Activated naive CD4-positive, alpha-beta T cell treated with anti-CD3 and anti-CD28 coated beads, Interleukin-2, amount 10 ng/mL, durations not matched to agents 7 days and 5 days (primary cell): ENCODE measurements at regions not wholly inside any gene's neighbourhood (a gene's known extent, or its start where the extent isn't known, plus 50 kb on each side); places are given as distances from the start of the nearest gene placed in this dataset.

Experiments used
- CTCF ChIA-PET: fragments of 350-600 bp; sonication (Branson Sonifier 250); formaldehyde crosslinking; loops from one replicate; lab custom pipeline; 2021; ENCODE audit warnings: antibody characterized with exemption; lab: Charles Lee
- DNase-seq: peaks from one replicate; pipeline ENCODE4 v3.0.0-alpha.2; 2020
- H3K27ac Mint-ChIP-seq: one replicate; pipeline ENCODE4 v1.8.0; 2021; ENCODE audit warnings: mild to moderate bottlenecking, moderate library complexity, mixed read lengths
- H3K27me3 Mint-ChIP-seq: one replicate; pipeline ENCODE4 v1.8.0; 2021; ENCODE audit warnings: mild to moderate bottlenecking, mixed read lengths
- H3K36me3 Mint-ChIP-seq: one replicate; pipeline ENCODE4 v1.8.0; 2021; ENCODE audit warnings: mixed read lengths
- H3K4me1 Mint-ChIP-seq: one replicate; pipeline ENCODE4 v1.8.0; 2021; ENCODE audit warnings: mixed read lengths
- H3K4me3 Mint-ChIP-seq: one replicate; pipeline ENCODE4 v1.8.0; 2021; ENCODE audit warnings: mild to moderate bottlenecking, moderate library complexity, mixed read lengths
- H3K9me3 Mint-ChIP-seq: one replicate; pipeline ENCODE4 v1.8.0; 2021; ENCODE audit warnings: mixed read lengths

DNA sequence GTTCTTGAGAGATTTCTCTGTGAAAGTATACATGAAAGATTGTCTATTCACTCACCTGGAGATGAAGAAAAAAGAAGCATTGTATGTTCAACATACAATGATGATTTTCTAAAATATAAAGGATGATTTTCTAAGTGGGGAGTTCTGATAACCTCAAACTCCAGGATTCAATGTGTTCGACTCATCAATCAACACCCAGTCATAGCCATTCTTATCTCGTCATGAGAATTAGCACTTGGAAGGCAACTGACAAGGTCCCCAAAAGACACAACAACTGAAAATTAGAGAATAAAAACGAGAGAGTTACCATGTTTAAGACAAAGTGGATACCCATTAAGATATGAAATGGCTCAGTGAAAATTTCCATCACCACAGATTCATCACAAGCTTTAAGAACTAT, 52.1 kb upstream of the SIMC1 start:
- Mint-ChIP-seq H3K27me3 (peaks cover 34% of the 10 kb centered on the region), H3K9me3 (no peaks in the 10 kb centered on the region), H3K4me3 (no peak overlapping the region), H3K27ac (no peak overlapping the region), H3K36me3 (no peaks in the 10 kb centered on the region), H3K4me1 (no peaks in the 10 kb centered on the region)
- no peak for DNase-seq
- CTCF ChIA-PET = no interaction called here

DNA sequence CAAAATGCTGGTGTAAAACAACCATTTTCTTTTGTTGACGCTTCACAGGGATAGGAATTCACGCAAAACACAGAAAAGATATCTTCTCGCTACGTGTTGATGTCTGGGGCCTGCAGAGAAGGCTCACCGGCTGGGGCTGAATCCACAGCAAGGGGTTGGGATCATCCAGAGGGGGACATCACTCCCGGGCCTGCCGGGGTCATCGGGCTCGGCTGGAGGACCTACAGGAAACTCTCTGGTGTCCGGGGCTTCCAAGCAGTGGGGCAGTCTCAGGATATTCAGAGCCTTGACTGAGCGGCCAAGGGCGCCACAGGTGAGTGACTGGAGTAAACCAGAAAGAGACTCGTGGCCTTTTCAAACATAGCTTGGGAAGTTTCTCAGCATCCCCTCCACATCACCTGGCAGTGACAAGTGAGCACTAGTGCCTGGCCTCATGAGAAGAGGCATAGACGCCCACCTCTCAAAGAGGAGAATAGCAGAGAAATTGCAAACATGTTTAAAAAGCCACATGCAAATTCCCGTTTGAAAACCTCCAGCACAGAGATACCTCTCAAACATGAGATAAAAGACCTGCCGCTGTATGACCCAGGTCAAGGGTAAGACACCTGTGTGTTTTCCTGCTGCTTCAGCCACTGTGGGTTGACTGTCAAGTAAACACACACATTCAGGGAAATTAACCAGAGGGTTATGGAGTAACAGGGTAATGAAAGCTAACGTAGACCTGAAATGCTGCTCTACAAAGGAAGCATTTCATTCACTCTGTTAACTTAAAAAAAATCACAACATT, 50.8 kb upstream of the SIMC1 start:
- Mint-ChIP-seq H3K4me3 (no peak overlapping the region), H3K4me1 (no peaks in the 10 kb centered on the region), H3K9me3 (no peaks in the 10 kb centered on the region), H3K27me3 (peaks cover 24% of the 10 kb centered on the region), H3K27ac (no peak overlapping the region), H3K36me3 (no peaks in the 10 kb centered on the region)
- DNase-seq = no peak
- CTCF ChIA-PET = no interaction called here

DNA sequence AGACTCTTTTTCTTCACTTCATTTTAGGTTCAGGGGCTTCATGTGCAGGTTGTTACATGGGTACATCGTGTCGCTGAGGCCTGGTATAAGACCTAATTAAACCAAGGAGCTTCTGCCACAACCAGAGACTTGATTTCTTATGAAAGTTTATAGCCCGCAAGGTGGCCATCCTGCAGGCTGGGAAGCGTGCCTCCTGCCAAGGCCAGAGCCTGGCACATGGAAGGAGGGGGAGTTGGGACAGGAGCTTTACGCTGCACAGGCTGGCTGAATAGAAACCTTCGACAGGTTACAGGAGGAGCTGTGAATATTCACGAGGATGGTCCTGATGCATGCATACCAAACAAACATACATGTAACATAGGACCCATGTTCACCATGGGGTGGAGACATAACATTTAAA, 50.1 kb upstream of the SIMC1 start:
- H3K4me1 Mint-ChIP-seq = no peaks in the 10 kb centered on the region
- CTCF ChIA-PET = no interaction called here
- no peak for DNase-seq
- no peaks in the 10 kb centered on the region for H3K9me3 Mint-ChIP-seq
- no peak overlapping the region for H3K27ac Mint-ChIP-seq
- H3K36me3 Mint-ChIP-seq = no peaks in the 10 kb centered on the region
- H3K27me3 Mint-ChIP-seq = peaks cover 24% of the 10 kb centered on the region
- H3K4me3 Mint-ChIP-seq = no peak overlapping the region
